Transverse colon (tissue), 4 donors: ENCODE measurements at regions not wholly inside any gene's neighbourhood (a gene's known extent, or its start where the extent isn't known, plus 50 kb on each side); places are given as distances from the start of the nearest gene placed in this dataset.

Experiments used
- DNase-seq: peaks from one replicate; pipeline ENCODE4 v3.0.0-alpha.2; 2019
- H3K27ac ChIP-seq, 4 donors: fragments of 200-600 bp; sonication (generic); 2 replicates each; pipeline ENCODE4 v1.5.1; 2016 to 2018; ENCODE audit warnings: inconsistent platforms in 4 of 4
- H3K27me3 ChIP-seq: fragments of 200-600 bp; sonication (generic); 2 replicates; pipeline ENCODE4 v1.5.1; 2017; ENCODE audit warnings: inconsistent platforms
- H3K36me3 ChIP-seq, 4 donors: fragments of 200-600 bp; sonication (generic); 2 replicates each; pipeline ENCODE4 v1.5.1; 2017 to 2019; ENCODE audit warnings: inconsistent platforms in 4 of 4
- H3K4me1 ChIP-seq, 4 donors: fragments of 200-600 bp; sonication (generic); 2 replicates each; pipeline ENCODE4 v1.5.1; 2017 to 2020; ENCODE audit warnings: inconsistent platforms in 4 of 4
- H3K4me3 ChIP-seq, 4 donors: fragments of 200-600 bp; sonication (generic); 1 replicate in 1 of 4; 2 replicates in 3 of 4; pipeline versions ENCODE4 v1.5.1 to v1.6.1; 2017 to 2019; ENCODE audit warnings: inconsistent platforms in 4 of 4
- H3K9me3 ChIP-seq, 2 donors: fragments of 200-600 bp; sonication (generic); 2 replicates each; pipeline ENCODE4 v1.5.1; 2017 to 2019; ENCODE audit warnings: inconsistent platforms in 2 of 2
- EP300 ChIP-seq: sonication (generic); formaldehyde crosslinking; IDR thresholded peaks from one replicate; pipeline ENCODE4 v1.6.1; 2017; ENCODE audit warnings: antibody characterized with exemption, low read depth
- POLR2A ChIP-seq: fragments of 450-650 bp; IDR thresholded peaks from one replicate; pipeline ENCODE4 v1.6.1; 2016; ENCODE audit warnings: antibody characterized with exemption, mild to moderate bottlenecking, moderate library complexity
- POLR2AphosphoS5 ChIP-seq, 3 donors: sonication (generic); formaldehyde crosslinking; IDR thresholded peaks; one replicate each; pipeline ENCODE4 v1.6.1; 2016; ENCODE audit warnings: antibody characterized with exemption in 3 of 3
- WGBS, 2 donors: methylation state at CpG; one replicate each; pipeline ENCODE4 v1.1.5; 2018; ENCODE audit warnings: low coverage in 1 of 2; 5-methylcytosine and 5-hydroxymethylcytosine counted together
- in situ Hi-C, 4 donors: fragments of 200-750 bp; cut with MboI; loops; one replicate each; pipeline versions ENCODE4 v1.15.0 to v1.15.1; 2017; ENCODE audit warnings: low sequenced_read_pairs in 3 of 4, low pct_ligation_motif_present in 1 of 4, low pct_unique_long_range_greater_than_20kb in 1 of 4
- intact Hi-C: fragments of 100-400 bp; cut with DNase I; formaldehyde crosslinking; loops from one replicate; pipeline ENCODE4 v1.15.1; 2023; ENCODE audit warnings: low total_unique reads
- TF ChIP-seq, protein P1 (sequence below), 5 experiments: fragments of 200-600 bp in 3 of 5; fragments of 450-650 bp in 2 of 5; sonication (generic) in 3 of 5; IDR thresholded peaks; 1 replicate in 2 of 5; 2 replicates in 3 of 5; pipeline ENCODE4 v1.5.1; 2016 to 2017; ENCODE audit warnings: antibody characterized with exemption in 5 of 5, inconsistent platforms in 3 of 5, mild to moderate bottlenecking in 2 of 5, moderate library complexity in 1 of 5

DNA sequence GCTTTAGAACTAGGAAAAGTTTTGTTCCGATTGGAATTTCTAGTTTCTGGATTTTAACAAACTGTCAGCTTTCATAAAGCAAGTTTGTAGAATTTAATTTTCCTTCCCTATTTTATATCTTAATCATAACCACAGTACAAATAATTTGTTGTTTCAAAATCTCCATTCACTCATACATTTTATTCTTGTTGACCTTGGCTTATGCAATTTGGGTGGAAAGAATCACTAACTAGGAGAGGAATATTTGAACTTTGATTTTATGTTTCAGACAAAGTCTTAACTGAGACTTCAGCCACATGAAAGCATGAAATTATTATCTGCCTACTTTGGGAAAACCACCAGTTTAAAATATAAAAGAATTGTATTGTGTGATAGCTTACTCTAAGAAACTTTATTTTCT lies 427.9 kb downstream of the SPRY1 start:
- in situ Hi-C loops (no loop called here), intact Hi-C loops (no loop called here)
- Histone ChIP-seq H3K27ac (no peak overlapping the region), H3K36me3 (no peaks in the 10 kb centered on the region), H3K27me3 (no peaks in the 10 kb centered on the region), H3K9me3 (no peaks in the 10 kb centered on the region), H3K4me3 (no peak overlapping the region), H3K4me1 (peaks cover 0 to 4% (median 0%) of the 10 kb centered on the region in 4 donors)
- no peak for DNase-seq
- no peak for TF ChIP-seq POLR2A
- TF ChIP-seq EP300 = no peak
- TF ChIP-seq, protein P1, sequence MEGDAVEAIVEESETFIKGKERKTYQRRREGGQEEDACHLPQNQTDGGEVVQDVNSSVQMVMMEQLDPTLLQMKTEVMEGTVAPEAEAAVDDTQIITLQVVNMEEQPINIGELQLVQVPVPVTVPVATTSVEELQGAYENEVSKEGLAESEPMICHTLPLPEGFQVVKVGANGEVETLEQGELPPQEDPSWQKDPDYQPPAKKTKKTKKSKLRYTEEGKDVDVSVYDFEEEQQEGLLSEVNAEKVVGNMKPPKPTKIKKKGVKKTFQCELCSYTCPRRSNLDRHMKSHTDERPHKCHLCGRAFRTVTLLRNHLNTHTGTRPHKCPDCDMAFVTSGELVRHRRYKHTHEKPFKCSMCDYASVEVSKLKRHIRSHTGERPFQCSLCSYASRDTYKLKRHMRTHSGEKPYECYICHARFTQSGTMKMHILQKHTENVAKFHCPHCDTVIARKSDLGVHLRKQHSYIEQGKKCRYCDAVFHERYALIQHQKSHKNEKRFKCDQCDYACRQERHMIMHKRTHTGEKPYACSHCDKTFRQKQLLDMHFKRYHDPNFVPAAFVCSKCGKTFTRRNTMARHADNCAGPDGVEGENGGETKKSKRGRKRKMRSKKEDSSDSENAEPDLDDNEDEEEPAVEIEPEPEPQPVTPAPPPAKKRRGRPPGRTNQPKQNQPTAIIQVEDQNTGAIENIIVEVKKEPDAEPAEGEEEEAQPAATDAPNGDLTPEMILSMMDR (IDR thresholded peaks at IDR 0.05) = no peak
- TF ChIP-seq POLR2AphosphoS5 (IDR thresholded peaks at IDR 0.05) = no peak
- 90 to 93% methylated on average over 1 of the region's 1 CpG for WGBS, 2 donors

DNA sequence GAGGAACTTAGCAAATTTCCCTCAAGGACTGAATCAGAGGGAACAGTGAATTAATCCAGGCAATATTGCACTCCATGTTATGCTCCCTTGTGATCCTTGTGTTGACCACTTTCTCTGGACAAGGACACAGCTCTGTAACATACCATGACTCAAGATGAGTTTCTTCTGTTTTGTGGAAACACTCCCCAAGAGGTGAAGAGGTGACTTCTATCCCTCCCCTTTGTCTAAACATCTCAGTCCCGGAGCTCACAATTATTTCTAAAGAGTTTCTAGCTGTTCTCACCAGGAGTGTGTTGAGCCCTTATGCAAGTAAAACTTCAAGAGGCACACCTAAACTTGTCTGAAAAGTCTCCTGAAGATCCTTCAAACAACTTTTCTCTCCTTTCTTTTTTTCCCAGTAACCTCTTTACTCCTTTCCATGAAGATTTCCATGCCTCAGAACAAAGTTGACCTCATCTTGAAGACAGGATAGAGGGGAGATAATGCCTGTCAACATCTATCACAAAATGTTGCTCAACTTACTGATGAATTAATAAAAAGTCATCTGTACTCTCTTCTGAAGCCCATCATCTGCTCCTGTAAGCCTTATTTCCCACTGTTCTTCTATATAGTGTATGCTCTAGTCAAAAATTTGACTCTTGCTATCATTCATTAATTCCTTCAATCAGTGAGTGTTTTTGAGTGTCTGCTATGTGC lies 429.1 kb downstream of the SPRY1 start:
- H3K4me3 ChIP-seq = no peak overlapping the region
- no peak for DNase-seq
- no peak overlapping the region for H3K27ac ChIP-seq
- TF ChIP-seq POLR2AphosphoS5 (IDR thresholded peaks at IDR 0.05) (no peak), EP300 (no peak), POLR2A (no peak)
- TF ChIP-seq, protein P1 (IDR thresholded peaks at IDR 0.05) = no peak
- no peaks in the 10 kb centered on the region for H3K9me3 ChIP-seq
- intact Hi-C loops = no loop called here
- 57 to 73% methylated on average over 1 of the region's 1 CpG for WGBS, 2 donors
- no peaks in the 10 kb centered on the region for H3K36me3 ChIP-seq
- peaks cover 0 to 4% (median 0%) of the 10 kb centered on the region in 4 donors for H3K4me1 ChIP-seq
- in situ Hi-C loops = no loop called here
- no peaks in the 10 kb centered on the region for H3K27me3 ChIP-seq

GRCh38 chr4:123826896-123827295 lies 430.3 kb downstream of the SPRY1 start:
- WGBS, 2 donors = 85 to 100% methylated on average over 2 of the region's 2 CpGs
- no peaks in the 10 kb centered on the region for H3K27me3 ChIP-seq
- no peaks in the 10 kb centered on the region for H3K36me3 ChIP-seq
- H3K4me3 ChIP-seq = no peak overlapping the region
- in situ Hi-C loops (no loop called here), intact Hi-C loops (no loop called here)
- no peak for DNase-seq
- no peaks in the 10 kb centered on the region for H3K9me3 ChIP-seq
- peaks cover 0 to 8% (median 2%) of the 10 kb centered on the region in 4 donors for H3K4me1 ChIP-seq
- no peak overlapping the region for H3K27ac ChIP-seq
- TF ChIP-seq, protein P1 (IDR thresholded peaks at IDR 0.05) = no peak
- TF ChIP-seq EP300 = no peak
- no peak for TF ChIP-seq POLR2A
- no peak for TF ChIP-seq POLR2AphosphoS5 (IDR thresholded peaks at IDR 0.05)

DNA sequence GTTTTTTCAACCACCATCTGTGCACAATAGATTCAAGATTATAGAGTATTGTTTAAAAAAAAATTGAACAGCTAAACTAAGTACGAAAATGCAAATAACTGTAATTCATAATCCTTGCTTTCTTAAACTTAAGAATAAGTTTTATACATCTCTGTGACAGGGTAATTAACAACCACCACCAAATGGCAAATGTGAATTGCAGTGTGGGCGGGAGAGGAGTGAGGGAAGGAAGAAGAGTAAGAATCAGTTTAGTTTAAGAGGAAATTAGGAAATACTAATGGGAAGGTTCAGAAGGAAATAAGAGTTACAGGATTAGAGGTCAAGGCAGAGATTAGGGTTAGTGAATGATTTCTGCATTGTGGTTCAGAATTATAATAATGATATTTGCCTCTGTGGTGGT lies 430.9 kb downstream of the SPRY1 start:
- H3K9me3 ChIP-seq = no peaks in the 10 kb centered on the region
- no peak overlapping the region for H3K27ac ChIP-seq
- peaks cover 0 to 8% (median 2%) of the 10 kb centered on the region in 4 donors for H3K4me1 ChIP-seq
- H3K27me3 ChIP-seq = no peaks in the 10 kb centered on the region
- DNase-seq = no peak
- no peak overlapping the region for H3K4me3 ChIP-seq
- 82 to 85% methylated on average over 2 of the region's 2 CpGs for WGBS, 2 donors
- intact Hi-C loops = no loop called here
- in situ Hi-C loops = no loop called here
- TF ChIP-seq EP300 (no peak), POLR2A (no peak), POLR2AphosphoS5 (IDR thresholded peaks at IDR 0.05) (no peak)
- TF ChIP-seq, protein P1 (IDR thresholded peaks at IDR 0.05) = no peak
- no peaks in the 10 kb centered on the region for H3K36me3 ChIP-seq
